ENCODE measurements at regions not wholly inside any gene's neighbourhood (a gene's known extent, or its start where the extent isn't known, plus 50 kb on each side); places are given as distances from the start of the nearest gene placed in this dataset.

DNA sequence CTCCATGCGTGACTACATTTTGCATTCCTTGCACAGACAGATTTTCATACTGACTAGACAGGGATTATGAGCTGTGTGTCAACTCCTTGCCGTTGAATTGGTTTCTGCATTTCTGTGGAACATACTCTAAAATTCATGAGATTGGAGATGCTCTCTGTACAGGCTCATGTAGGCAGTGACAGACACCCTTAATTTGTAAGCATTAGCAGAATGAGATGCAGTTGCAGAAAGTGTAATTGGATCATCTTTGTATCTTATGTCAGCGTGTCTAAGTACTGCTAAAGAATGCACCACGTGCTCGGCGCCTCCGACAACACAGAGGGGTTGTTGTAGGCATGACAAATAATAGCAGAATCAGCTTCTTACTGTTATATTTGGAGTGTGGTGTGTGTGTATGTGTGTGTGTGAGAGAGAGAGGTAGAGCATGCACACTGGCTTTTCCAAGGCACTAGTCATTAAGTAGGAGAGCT lies 212.4 kb downstream of the CMPK2 start:
- TF ChIP-seq JUN (CRISPR knock-in tag; IDR thresholded peaks at IDR 0.05), result no peak
- TF ChIP-seq, protein P1, sequence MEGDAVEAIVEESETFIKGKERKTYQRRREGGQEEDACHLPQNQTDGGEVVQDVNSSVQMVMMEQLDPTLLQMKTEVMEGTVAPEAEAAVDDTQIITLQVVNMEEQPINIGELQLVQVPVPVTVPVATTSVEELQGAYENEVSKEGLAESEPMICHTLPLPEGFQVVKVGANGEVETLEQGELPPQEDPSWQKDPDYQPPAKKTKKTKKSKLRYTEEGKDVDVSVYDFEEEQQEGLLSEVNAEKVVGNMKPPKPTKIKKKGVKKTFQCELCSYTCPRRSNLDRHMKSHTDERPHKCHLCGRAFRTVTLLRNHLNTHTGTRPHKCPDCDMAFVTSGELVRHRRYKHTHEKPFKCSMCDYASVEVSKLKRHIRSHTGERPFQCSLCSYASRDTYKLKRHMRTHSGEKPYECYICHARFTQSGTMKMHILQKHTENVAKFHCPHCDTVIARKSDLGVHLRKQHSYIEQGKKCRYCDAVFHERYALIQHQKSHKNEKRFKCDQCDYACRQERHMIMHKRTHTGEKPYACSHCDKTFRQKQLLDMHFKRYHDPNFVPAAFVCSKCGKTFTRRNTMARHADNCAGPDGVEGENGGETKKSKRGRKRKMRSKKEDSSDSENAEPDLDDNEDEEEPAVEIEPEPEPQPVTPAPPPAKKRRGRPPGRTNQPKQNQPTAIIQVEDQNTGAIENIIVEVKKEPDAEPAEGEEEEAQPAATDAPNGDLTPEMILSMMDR (IDR thresholded peaks at IDR 0.05), result no peak
- TF ChIP-seq NFYB (CRISPR knock-in tag; conservative IDR thresholded peaks at IDR 0.05; ENCODE audit: low read depth), result no peak
- TF ChIP-seq NFE2L1 (CRISPR knock-in tag; IDR thresholded peaks at IDR 0.05), result no peak
- TF ChIP-seq, protein P2, sequence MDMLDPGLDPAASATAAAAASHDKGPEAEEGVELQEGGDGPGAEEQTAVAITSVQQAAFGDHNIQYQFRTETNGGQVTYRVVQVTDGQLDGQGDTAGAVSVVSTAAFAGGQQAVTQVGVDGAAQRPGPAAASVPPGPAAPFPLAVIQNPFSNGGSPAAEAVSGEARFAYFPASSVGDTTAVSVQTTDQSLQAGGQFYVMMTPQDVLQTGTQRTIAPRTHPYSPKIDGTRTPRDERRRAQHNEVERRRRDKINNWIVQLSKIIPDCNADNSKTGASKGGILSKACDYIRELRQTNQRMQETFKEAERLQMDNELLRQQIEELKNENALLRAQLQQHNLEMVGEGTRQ (CRISPR knock-in tag; IDR thresholded peaks at IDR 0.05), result no peak
- no peak for TF ChIP-seq ZNF232 (CRISPR knock-in tag; IDR thresholded peaks at IDR 0.05)
- no peak for TF ChIP-seq ESRRA (CRISPR knock-in tag; IDR thresholded peaks at IDR 0.05; ENCODE audit: borderline replicate concordance)

All from WTC11 (cell line).